ENCODE measurements at regions not wholly inside any gene's neighbourhood (a gene's known extent, or its start where the extent isn't known, plus 50 kb on each side); places are given as distances from the start of the nearest gene placed in this dataset.

DNA sequence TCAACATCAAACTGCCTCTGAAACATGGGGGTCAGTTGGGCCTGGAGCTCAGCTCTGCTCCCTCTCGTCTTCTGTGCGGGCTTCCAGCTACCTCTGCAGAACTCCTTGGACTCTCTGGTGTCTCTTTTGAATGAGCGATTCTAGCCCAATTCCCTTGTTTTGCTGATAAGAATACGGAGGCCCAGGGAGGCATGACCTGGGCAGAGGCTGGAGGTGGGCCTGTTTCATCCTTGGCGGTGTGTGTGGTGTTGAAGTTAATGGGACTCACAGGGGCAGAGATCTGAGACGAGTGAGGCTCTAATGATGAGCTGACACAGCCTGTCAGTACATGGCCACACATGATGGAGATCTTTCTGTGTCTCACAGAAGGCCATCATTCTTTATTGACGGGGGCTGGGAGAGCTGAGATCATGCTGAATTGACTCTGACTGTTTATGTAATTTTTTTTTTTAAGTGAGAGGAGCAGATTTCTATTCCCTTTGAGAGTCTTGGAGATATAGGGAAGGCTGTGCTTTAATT lies 134.5 kb downstream of the URB2 start:
- TF ChIP-seq, protein P1, sequence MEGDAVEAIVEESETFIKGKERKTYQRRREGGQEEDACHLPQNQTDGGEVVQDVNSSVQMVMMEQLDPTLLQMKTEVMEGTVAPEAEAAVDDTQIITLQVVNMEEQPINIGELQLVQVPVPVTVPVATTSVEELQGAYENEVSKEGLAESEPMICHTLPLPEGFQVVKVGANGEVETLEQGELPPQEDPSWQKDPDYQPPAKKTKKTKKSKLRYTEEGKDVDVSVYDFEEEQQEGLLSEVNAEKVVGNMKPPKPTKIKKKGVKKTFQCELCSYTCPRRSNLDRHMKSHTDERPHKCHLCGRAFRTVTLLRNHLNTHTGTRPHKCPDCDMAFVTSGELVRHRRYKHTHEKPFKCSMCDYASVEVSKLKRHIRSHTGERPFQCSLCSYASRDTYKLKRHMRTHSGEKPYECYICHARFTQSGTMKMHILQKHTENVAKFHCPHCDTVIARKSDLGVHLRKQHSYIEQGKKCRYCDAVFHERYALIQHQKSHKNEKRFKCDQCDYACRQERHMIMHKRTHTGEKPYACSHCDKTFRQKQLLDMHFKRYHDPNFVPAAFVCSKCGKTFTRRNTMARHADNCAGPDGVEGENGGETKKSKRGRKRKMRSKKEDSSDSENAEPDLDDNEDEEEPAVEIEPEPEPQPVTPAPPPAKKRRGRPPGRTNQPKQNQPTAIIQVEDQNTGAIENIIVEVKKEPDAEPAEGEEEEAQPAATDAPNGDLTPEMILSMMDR (IDR thresholded peaks at IDR 0.05) = no peak
- intact Hi-C loops (cut with DNase I; ENCODE audit: low total_unique reads) = no loop called here
- Histone ChIP-seq H3K27ac (no peak overlapping the region), H3K36me3 (no peaks in the 10 kb centered on the region), H3K4me3 (no peak overlapping the region), H3K4me1 (no peaks in the 10 kb centered on the region), H3K27me3 (no peaks in the 10 kb centered on the region), H3K9me3 (peaks cover 0 to 11% (median 7%) of the 10 kb centered on the region in 3 donors)
- no peak for DNase-seq

DNA sequence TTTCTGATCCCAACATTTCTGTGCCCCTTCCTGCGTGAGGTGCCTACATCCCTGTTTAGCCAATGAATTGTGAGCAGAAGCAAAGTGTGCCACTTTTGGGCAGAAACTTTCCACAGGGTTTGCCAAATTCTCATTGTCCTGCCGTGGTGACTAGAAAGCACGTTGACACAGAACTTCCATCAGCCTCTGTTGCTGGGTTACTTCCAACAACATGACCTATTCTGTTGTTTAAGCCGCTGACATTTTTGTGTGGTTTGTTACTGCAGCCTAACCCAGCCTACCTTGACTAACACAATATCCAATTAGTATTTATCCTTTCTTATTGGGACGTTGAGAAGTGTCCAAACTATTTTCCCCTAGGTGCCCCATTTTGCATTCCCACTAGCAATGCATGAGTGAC lies 136.8 kb downstream of the URB2 start:
- Histone ChIP-seq H3K27me3 (no peaks in the 10 kb centered on the region), H3K4me3 (no peak overlapping the region), H3K9me3 (no peaks in the 10 kb centered on the region), H3K36me3 (no peaks in the 10 kb centered on the region), H3K27ac (no peak overlapping the region), H3K4me1 (no peaks in the 10 kb centered on the region)
- DNase-seq = no peak
- TF ChIP-seq, protein P1 (IDR thresholded peaks at IDR 0.05) = no peak
- intact Hi-C loops (cut with DNase I; ENCODE audit: low total_unique reads) = no loop called here

DNA sequence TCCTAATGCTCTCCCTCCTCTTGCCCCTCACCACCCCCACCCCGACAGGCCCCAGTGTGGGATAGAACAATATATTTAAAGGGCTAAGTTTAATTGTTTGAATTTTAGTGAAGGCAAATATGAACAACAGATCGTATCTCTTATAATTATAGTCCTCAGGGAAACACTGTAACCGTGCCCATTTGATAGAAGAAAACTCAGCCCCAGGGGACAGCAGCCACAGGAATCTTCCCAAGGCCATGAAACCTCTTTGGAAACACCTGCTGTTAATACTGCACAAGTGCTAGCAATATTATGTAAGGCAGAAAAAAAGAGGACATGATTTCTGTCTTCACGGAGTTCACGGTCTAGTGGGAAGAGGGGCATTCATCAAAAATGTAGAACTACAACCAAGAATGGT lies 142.2 kb downstream of the URB2 start:
- DNase-seq = no peak
- TF ChIP-seq, protein P1 (IDR thresholded peaks at IDR 0.05) = no peak
- no peaks in the 10 kb centered on the region for H3K27me3 ChIP-seq
- H3K4me3 ChIP-seq = no peak overlapping the region
- H3K9me3 ChIP-seq = no peaks in the 10 kb centered on the region
- H3K27ac ChIP-seq = no peak overlapping the region
- intact Hi-C loops (cut with DNase I; ENCODE audit: low total_unique reads) = no loop called here
- no peaks in the 10 kb centered on the region for H3K4me1 ChIP-seq
- no peaks in the 10 kb centered on the region for H3K36me3 ChIP-seq

DNA sequence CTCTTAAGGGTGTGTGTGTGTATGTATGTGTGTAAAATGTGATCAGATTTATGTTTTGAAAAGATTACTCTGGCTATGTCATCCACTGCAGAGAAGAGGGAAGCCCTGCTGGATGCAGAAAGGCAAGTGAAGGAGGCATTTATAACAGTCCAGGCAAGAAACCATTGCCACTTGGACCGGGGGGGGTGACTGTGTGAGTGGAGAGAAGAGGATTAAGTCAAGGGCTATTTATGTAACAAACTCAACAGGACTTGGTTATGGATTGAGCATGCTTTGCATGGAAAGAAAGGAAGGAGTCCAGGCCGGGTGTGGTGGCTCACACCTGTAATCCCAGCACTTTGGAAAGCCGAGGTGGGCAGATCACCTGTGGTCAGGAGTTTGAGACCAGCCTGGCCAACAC lies 143.0 kb downstream of the URB2 start:
- no peaks in the 10 kb centered on the region for H3K36me3 ChIP-seq
- no peaks in the 10 kb centered on the region for H3K27me3 ChIP-seq
- no peak overlapping the region for H3K27ac ChIP-seq
- H3K9me3 ChIP-seq = no peaks in the 10 kb centered on the region
- TF ChIP-seq, protein P1 (IDR thresholded peaks at IDR 0.05) = no peak
- H3K4me3 ChIP-seq = no peak overlapping the region
- H3K4me1 ChIP-seq = no peaks in the 10 kb centered on the region
- DNase-seq = no peak
- intact Hi-C loops (cut with DNase I; ENCODE audit: low total_unique reads) = no loop called here

DNA sequence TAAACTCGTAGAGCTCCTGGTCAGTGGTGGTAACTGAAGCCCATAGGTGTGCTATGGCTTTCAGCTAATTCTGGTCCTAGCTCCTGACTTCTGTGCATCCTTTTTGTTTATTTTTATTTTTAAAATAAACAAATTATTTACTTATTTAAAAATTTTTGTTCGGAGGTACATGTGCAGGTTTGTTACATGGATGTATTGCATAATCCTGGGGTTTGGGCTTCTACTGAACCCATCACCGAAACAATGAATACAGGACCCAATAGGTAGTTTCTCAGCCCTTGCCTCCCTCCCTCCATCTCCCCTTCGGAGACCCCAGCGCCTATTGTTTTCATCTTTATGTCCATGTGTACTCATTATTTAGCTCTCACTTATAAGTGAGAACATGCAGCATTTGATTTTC lies 143.8 kb downstream of the URB2 start:
- TF ChIP-seq, protein P1 (IDR thresholded peaks at IDR 0.05) = no peak
- H3K36me3 ChIP-seq = no peaks in the 10 kb centered on the region
- intact Hi-C loops (cut with DNase I; ENCODE audit: low total_unique reads) = no loop called here
- H3K27me3 ChIP-seq = no peaks in the 10 kb centered on the region
- H3K9me3 ChIP-seq = no peaks in the 10 kb centered on the region
- H3K4me1 ChIP-seq = no peaks in the 10 kb centered on the region
- no peak overlapping the region for H3K4me3 ChIP-seq
- no peak overlapping the region for H3K27ac ChIP-seq
- DNase-seq = no peak

- no peaks in the 10 kb centered on the region for H3K36me3 ChIP-seq
- no peaks in the 10 kb centered on the region for H3K27me3 ChIP-seq
- no peak overlapping the region for H3K27ac ChIP-seq
- H3K9me3 ChIP-seq = no peaks in the 10 kb centered on the region
- no peaks in the 10 kb centered on the region for H3K4me1 ChIP-seq
- intact Hi-C loops (cut with DNase I; ENCODE audit: low total_unique reads) = no loop called here
- DNase-seq = no peak
- no peak overlapping the region for H3K4me3 ChIP-seq
- TF ChIP-seq, protein P1 (IDR thresholded peaks at IDR 0.05) = no peak
Observed at GRCh38 chr1:229778794-229779193, 152.7 kb downstream of the URB2 start.
